Panc1 (cell line): ENCODE measurements at regions not wholly inside any gene's neighbourhood (a gene's known extent, or its start where the extent isn't known, plus 50 kb on each side); places are given as distances from the start of the nearest gene placed in this dataset.

Experiments
- ATAC-seq: fragments of 200-7000 bp; cut with Tn5 transposase; 2 replicates; pipeline ENCODE4 v1.9.1; 2020; ENCODE audit warnings: mild to moderate bottlenecking, moderate library complexity
- BruUV-seq: library from RNA; stranded (reverse); fragments of 400-500 nt; replicated peaks from 2 replicates; lab custom pipeline; 2021; lab: Mats Ljungman, UMichigan
- CTCF ChIA-PET: fragments of 300-600 bp; sonication (Branson Sonifier 250); formaldehyde crosslinking; loops from one replicate; lab custom pipeline; 2022; ENCODE audit warnings: antibody characterized with exemption; lab: Charles Lee
- POLR2A ChIA-PET: fragments of 300-600 bp; sonication (Branson Sonifier 250); formaldehyde crosslinking; loops from one replicate; lab custom pipeline; 2022; ENCODE audit warnings: antibody characterized with exemption; lab: Charles Lee
- DNase-seq: peaks from one replicate; pipeline ENCODE4 v3.0.0-alpha.2; 2010; ENCODE audit warnings: low read depth, low spot score
- H3K27ac ChIP-seq: 2 replicates; pipeline ENCODE4 v1.5.1; 2011; ENCODE audit warnings: mild to moderate bottlenecking, low read length, inconsistent platforms
- H3K27me3 ChIP-seq: fragments of 200-500 bp; sonication (Bioruptor generic); 2 replicates; pipeline ENCODE4 v1.6.0; 2014; ENCODE audit warnings: low read length, inconsistent platforms; ENCODE audit not compliant: control insufficient read depth, insufficient read depth
- H3K36me3 ChIP-seq: fragments of 200-500 bp; sonication (Bioruptor generic); 2 replicates; pipeline ENCODE4 v1.5.1; 2014; ENCODE audit warnings: inconsistent platforms, mild to moderate bottlenecking, low read length, moderate library complexity; ENCODE audit not compliant: control insufficient read depth, insufficient read depth
- H3K4me1 ChIP-seq: 2 replicates; pipeline ENCODE4 v1.5.1; 2011; ENCODE audit warnings: inconsistent platforms, mild to moderate bottlenecking, low read length, moderate library complexity; ENCODE audit not compliant: control insufficient read depth, insufficient read depth
- H3K4me3 ChIP-seq, 2 experiments: 2 replicates each; pipeline ENCODE4 v1.5.1; 2011 to 2012; ENCODE audit warnings: low read depth in 2 of 2, low read length in 2 of 2, mild to moderate bottlenecking in 2 of 2, inconsistent platforms in 1 of 2, moderate library complexity in 1 of 2
- H3K9me3 ChIP-seq: fragments of 200-500 bp; sonication (Bioruptor generic); 2 replicates; pipeline ENCODE4 v1.5.1; 2014; ENCODE audit warnings: low read depth, mild to moderate bottlenecking, inconsistent platforms, low read length, moderate library complexity; ENCODE audit not compliant: control insufficient read depth, insufficient read depth
- CTCF ChIP-seq: fragments of 450-650 bp; IDR thresholded peaks from 2 replicates; pipeline ENCODE4 v1.5.1; 2017; ENCODE audit warnings: mild to moderate bottlenecking
- POLR2AphosphoS5 ChIP-seq: IDR thresholded peaks from 2 replicates; pipeline ENCODE4 v1.6.1; 2012; ENCODE audit warnings: mild to moderate bottlenecking, low read depth, low read length, moderate library complexity
- REST ChIP-seq, 2 experiments: IDR thresholded peaks; 2 replicates each; pipeline ENCODE4 v1.6.1; 2011 to 2012; ENCODE audit warnings: low read depth in 2 of 2, control low read depth in 1 of 2, low read length in 1 of 2, mild to moderate bottlenecking in 1 of 2, moderate library complexity in 1 of 2; ENCODE audit not compliant: insufficient read depth in 1 of 2
- SIN3A ChIP-seq: IDR thresholded peaks from 2 replicates; pipeline ENCODE4 v1.6.1; 2012; ENCODE audit warnings: low read depth, mild to moderate bottlenecking, low read length, moderate library complexity, borderline replicate concordance; ENCODE audit not compliant: insufficient read depth
- TCF7L2 ChIP-seq: IDR thresholded peaks from 2 replicates; pipeline ENCODE4 v1.6.1; 2011; ENCODE audit warnings: mild to moderate bottlenecking, low read depth, low read length, inconsistent platforms
- in situ Hi-C: cut with HindIII; loops from 2 replicates; pipeline ENCODE4 v1.10.0; 2016; ENCODE audit warnings: low sequenced_read_pairs, low pct_unique_long_range_greater_than_20kb
- intact Hi-C: fragments of 100-400 bp; cut with micrococcal nuclease; formaldehyde crosslinking; loops from one replicate; pipeline ENCODE4 v1.10.0; 2022; ENCODE audit not compliant: unreplicated experiment

GRCh38 chr4:24426557-24426956 lies 157.8 kb downstream of the DHX15 start:
- Histone ChIP-seq H3K36me3 (no peaks in the 10 kb centered on the region), H3K4me3 (no peak overlapping the region), H3K27ac (no peak overlapping the region), H3K27me3 (no peaks in the 10 kb centered on the region; the same call in none of the 2 replicates), H3K9me3 (no peaks in the 10 kb centered on the region), H3K4me1 (no peaks in the 10 kb centered on the region)
- no peak for ATAC-seq
- ChIA-PET CTCF (no interaction called here), POLR2A (no interaction called here)
- in situ Hi-C loops (no loop called here), intact Hi-C loops (no loop called here)
- no peak for DNase-seq
- TF ChIP-seq POLR2AphosphoS5 (no peak), REST (IDR thresholded peaks at IDR 0.05; ENCODE audit: insufficient read depth in 1 of 2, low read depth in 2 of 2, low read length in 1 of 2) (no peak), SIN3A (no peak), CTCF (no peak)
- BruUV-seq: no TSS peak

- Histone ChIP-seq H3K27me3 (no peaks in the 10 kb centered on the region; the same call in none of the 2 replicates), H3K36me3 (no peaks in the 10 kb centered on the region), H3K4me3 (no peak overlapping the region), H3K27ac (no peak overlapping the region), H3K4me1 (no peaks in the 10 kb centered on the region), H3K9me3 (no peaks in the 10 kb centered on the region)
- no peak for ATAC-seq
- intact Hi-C loops (no loop called here), in situ Hi-C loops (no loop called here)
- CTCF ChIA-PET: no interaction called here
- POLR2A ChIA-PET: no interaction called here
- BruUV-seq: no TSS peak
- DNase-seq: no peak
- no peak for TF ChIP-seq CTCF
- no peak for TF ChIP-seq POLR2AphosphoS5
- TF ChIP-seq REST (IDR thresholded peaks at IDR 0.05; ENCODE audit: insufficient read depth in 1 of 2, low read depth in 2 of 2, low read length in 1 of 2): no peak
- TF ChIP-seq SIN3A: no peak
- TF ChIP-seq TCF7L2: no peak
Observed at GRCh38 chr4:24425863-24426262, 158.5 kb downstream of the DHX15 start.
